ENCODE measurements at regions not wholly inside any gene's neighbourhood (a gene's known extent, or its start where the extent isn't known, plus 50 kb on each side); places are given as distances from the start of the nearest gene placed in this dataset.

DNA sequence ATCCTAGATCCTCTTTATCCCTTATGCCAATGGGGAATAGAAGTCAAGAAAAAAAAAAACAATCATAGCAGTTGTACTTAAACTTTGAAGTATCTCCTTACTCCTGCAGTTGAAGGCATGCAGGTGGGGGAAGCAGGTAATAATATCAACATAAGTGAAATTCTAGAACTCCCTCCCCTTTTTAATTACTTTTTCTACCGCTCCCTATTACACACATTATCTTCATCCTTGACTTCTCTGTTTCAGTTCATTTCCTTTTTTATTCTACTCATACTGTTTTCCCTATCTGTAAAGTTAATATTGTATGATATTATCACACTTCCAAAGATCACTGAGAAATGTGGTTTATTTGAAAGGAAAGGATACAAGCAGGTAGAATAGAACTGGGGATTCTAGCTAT, 962.0 kb downstream of the PLA2G4A start:
- TF ChIP-seq, protein P1, sequence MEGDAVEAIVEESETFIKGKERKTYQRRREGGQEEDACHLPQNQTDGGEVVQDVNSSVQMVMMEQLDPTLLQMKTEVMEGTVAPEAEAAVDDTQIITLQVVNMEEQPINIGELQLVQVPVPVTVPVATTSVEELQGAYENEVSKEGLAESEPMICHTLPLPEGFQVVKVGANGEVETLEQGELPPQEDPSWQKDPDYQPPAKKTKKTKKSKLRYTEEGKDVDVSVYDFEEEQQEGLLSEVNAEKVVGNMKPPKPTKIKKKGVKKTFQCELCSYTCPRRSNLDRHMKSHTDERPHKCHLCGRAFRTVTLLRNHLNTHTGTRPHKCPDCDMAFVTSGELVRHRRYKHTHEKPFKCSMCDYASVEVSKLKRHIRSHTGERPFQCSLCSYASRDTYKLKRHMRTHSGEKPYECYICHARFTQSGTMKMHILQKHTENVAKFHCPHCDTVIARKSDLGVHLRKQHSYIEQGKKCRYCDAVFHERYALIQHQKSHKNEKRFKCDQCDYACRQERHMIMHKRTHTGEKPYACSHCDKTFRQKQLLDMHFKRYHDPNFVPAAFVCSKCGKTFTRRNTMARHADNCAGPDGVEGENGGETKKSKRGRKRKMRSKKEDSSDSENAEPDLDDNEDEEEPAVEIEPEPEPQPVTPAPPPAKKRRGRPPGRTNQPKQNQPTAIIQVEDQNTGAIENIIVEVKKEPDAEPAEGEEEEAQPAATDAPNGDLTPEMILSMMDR (IDR thresholded peaks at IDR 0.05; ENCODE audit: low read depth, low read length, missing input control): no peak
- TF ChIP-seq, protein P2, sequence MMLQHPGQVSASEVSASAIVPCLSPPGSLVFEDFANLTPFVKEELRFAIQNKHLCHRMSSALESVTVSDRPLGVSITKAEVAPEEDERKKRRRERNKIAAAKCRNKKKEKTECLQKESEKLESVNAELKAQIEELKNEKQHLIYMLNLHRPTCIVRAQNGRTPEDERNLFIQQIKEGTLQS (IDR thresholded peaks at IDR 0.05): no peak
- TF ChIP-seq RAD21 (IDR thresholded peaks at IDR 0.05) (no peak), TAF1 (conservative IDR thresholded peaks at IDR 0.05) (no peak), JUND (IDR thresholded peaks at IDR 0.05) (no peak), SP1 (IDR thresholded peaks at IDR 0.05) (no peak), HNF4G (IDR thresholded peaks at IDR 0.05) (no peak), NR2F2 (IDR thresholded peaks at IDR 0.05) (no peak), YY1 (IDR thresholded peaks at IDR 0.05) (no peak), GABPA (IDR thresholded peaks at IDR 0.05 in 1 of 2, conservative IDR thresholded peaks at IDR 0.05 in 1 of 2) (no peak), FOXA1 (IDR thresholded peaks at IDR 0.05) (no peak)
- TF ChIP-seq, protein P3, sequence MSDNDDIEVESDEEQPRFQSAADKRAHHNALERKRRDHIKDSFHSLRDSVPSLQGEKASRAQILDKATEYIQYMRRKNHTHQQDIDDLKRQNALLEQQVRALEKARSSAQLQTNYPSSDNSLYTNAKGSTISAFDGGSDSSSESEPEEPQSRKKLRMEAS (IDR thresholded peaks at IDR 0.05): no peak
- TF ChIP-seq, protein P4, sequence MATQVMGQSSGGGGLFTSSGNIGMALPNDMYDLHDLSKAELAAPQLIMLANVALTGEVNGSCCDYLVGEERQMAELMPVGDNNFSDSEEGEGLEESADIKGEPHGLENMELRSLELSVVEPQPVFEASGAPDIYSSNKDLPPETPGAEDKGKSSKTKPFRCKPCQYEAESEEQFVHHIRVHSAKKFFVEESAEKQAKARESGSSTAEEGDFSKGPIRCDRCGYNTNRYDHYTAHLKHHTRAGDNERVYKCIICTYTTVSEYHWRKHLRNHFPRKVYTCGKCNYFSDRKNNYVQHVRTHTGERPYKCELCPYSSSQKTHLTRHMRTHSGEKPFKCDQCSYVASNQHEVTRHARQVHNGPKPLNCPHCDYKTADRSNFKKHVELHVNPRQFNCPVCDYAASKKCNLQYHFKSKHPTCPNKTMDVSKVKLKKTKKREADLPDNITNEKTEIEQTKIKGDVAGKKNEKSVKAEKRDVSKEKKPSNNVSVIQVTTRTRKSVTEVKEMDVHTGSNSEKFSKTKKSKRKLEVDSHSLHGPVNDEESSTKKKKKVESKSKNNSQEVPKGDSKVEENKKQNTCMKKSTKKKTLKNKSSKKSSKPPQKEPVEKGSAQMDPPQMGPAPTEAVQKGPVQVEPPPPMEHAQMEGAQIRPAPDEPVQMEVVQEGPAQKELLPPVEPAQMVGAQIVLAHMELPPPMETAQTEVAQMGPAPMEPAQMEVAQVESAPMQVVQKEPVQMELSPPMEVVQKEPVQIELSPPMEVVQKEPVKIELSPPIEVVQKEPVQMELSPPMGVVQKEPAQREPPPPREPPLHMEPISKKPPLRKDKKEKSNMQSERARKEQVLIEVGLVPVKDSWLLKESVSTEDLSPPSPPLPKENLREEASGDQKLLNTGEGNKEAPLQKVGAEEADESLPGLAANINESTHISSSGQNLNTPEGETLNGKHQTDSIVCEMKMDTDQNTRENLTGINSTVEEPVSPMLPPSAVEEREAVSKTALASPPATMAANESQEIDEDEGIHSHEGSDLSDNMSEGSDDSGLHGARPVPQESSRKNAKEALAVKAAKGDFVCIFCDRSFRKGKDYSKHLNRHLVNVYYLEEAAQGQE (IDR thresholded peaks at IDR 0.05): no peak
- TF ChIP-seq, protein P5, sequence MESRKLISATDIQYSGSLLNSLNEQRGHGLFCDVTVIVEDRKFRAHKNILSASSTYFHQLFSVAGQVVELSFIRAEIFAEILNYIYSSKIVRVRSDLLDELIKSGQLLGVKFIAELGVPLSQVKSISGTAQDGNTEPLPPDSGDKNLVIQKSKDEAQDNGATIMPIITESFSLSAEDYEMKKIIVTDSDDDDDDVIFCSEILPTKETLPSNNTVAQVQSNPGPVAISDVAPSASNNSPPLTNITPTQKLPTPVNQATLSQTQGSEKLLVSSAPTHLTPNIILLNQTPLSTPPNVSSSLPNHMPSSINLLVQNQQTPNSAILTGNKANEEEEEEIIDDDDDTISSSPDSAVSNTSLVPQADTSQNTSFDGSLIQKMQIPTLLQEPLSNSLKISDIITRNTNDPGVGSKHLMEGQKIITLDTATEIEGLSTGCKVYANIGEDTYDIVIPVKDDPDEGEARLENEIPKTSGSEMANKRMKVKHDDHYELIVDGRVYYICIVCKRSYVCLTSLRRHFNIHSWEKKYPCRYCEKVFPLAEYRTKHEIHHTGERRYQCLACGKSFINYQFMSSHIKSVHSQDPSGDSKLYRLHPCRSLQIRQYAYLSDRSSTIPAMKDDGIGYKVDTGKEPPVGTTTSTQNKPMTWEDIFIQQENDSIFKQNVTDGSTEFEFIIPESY (IDR thresholded peaks at IDR 0.05): no peak

Data from liver (tissue), 3 donors.